ENCODE measurements at regions not wholly inside any gene's neighbourhood (a gene's known extent, or its start where the extent isn't known, plus 50 kb on each side); places are given as distances from the start of the nearest gene placed in this dataset.

GRCh38 chr5:74957029-74957784 is 91.0 kb upstream of the FAM169A start:
- ATAC-seq: no peak
- no peak for DNase-seq
- intact Hi-C loops (cut with micrococcal nuclease): no loop called here

GRCh38 chr5:74956278-74956677 is 90.1 kb upstream of the FAM169A start:
- ATAC-seq (no peak), DNase-seq (no peak)
- intact Hi-C loops (cut with micrococcal nuclease): no loop called here

GRCh38 chr5:74954919-74955318 is 88.7 kb upstream of the FAM169A start:
- intact Hi-C loops (cut with micrococcal nuclease): no loop called here
- ATAC-seq (no peak), DNase-seq (no peak)

GRCh38 chr5:74953937-74954720 is 87.9 kb upstream of the FAM169A start:
- ATAC-seq (no peak), DNase-seq (no peak)
- intact Hi-C loops (cut with micrococcal nuclease): no loop called here

GRCh38 chr5:74953554-74953936 is 87.4 kb upstream of the FAM169A start:
- DNase-seq (no peak), ATAC-seq (no peak)
- intact Hi-C loops (cut with micrococcal nuclease): no loop called here

GRCh38 chr5:74952406-74952805 is 86.2 kb upstream of the FAM169A start:
- intact Hi-C loops (cut with micrococcal nuclease): no loop called here
- no peak for DNase-seq
- no peak for ATAC-seq

GRCh38 chr5:74951865-74952264 is 85.7 kb upstream of the FAM169A start:
- DNase-seq: no peak
- intact Hi-C loops (cut with micrococcal nuclease): no loop called here
- ATAC-seq: no peak

- intact Hi-C loops (cut with micrococcal nuclease): no loop called here
- ATAC-seq (no peak), DNase-seq (no peak)
Observed at GRCh38 chr5:74950836-74951515, 84.8 kb upstream of the FAM169A start.

- ATAC-seq: no peak
- DNase-seq: no peak
- intact Hi-C loops (cut with micrococcal nuclease): no loop called here
Observed at GRCh38 chr5:74949976-74950375, 83.8 kb upstream of the FAM169A start.

GRCh38 chr5:74948031-74948546 is 81.9 kb upstream of the FAM169A start:
- intact Hi-C loops (cut with micrococcal nuclease): no loop called here
- no peak for ATAC-seq
- DNase-seq: no peak

- DNase-seq (no peak), ATAC-seq (no peak)
- intact Hi-C loops (cut with micrococcal nuclease): no loop called here
Observed at GRCh38 chr5:74946471-74946870, 80.3 kb upstream of the FAM169A start.

GRCh38 chr5:74945561-74946165 is 79.5 kb upstream of the FAM169A start:
- DNase-seq: no peak
- intact Hi-C loops (cut with micrococcal nuclease): no loop called here
- ATAC-seq: no peak

- no peak for DNase-seq
- intact Hi-C loops (cut with micrococcal nuclease): no loop called here
- no peak for ATAC-seq
Observed at GRCh38 chr5:74943905-74944304, 77.7 kb upstream of the FAM169A start.

- DNase-seq (no peak), ATAC-seq (no peak)
- intact Hi-C loops (cut with micrococcal nuclease): no loop called here
Observed at GRCh38 chr5:74942622-74943286, 76.6 kb upstream of the FAM169A start.

GRCh38 chr5:74940782-74941353 is 74.7 kb upstream of the FAM169A start:
- DNase-seq: no peak
- intact Hi-C loops (cut with micrococcal nuclease): no loop called here
- no peak for ATAC-seq

- ATAC-seq (no peak), DNase-seq (no peak)
- intact Hi-C loops (cut with micrococcal nuclease): no loop called here
Observed at GRCh38 chr5:74938250-74938933, 72.2 kb upstream of the FAM169A start.

- ATAC-seq (no peak), DNase-seq (no peak)
- intact Hi-C loops (cut with micrococcal nuclease): no loop called here
Observed at GRCh38 chr5:74935752-74936091, 69.5 kb upstream of the FAM169A start.

GRCh38 chr5:74934949-74935751 is 69.0 kb upstream of the FAM169A start:
- intact Hi-C loops (cut with micrococcal nuclease): no loop called here
- no peak for DNase-seq
- no peak for ATAC-seq
